GM18907 (cell line): ENCODE measurements at regions not wholly inside any gene's neighbourhood (a gene's known extent, or its start where the extent isn't known, plus 50 kb on each side); places are given as distances from the start of the nearest gene placed in this dataset.
"Not testable (repeated sequence)": the region's sequence is repeated elsewhere in the genome, so short reads cannot be mapped to it uniquely, and the experiment has no call there.

Source experiments
- ATAC-seq: cut with Tn5 transposase; IDR thresholded peaks from one replicate; pipeline ENCODE4 v1.9.1; 2021; ENCODE audit warnings: mild to moderate bottlenecking, moderate library complexity; ENCODE audit not compliant: unreplicated experiment

GRCh38 chr12:124707316-124707715 is 139.9 kb upstream of the NCOR2 start:
- ATAC-seq = no peak

- ATAC-seq = no peak
These were observed 139.0 kb upstream of the NCOR2 start for GRCh38 chr12:124706363-124706762.

- no peak for ATAC-seq
These were observed 138.2 kb upstream of the NCOR2 start for GRCh38 chr12:124705545-124706138.

- ATAC-seq = no peak
These were observed 137.2 kb upstream of the NCOR2 start for GRCh38 chr12:124704619-124705018.

GRCh38 chr12:124703856-124704255 is 136.4 kb upstream of the NCOR2 start:
- ATAC-seq = no peak

- ATAC-seq = no peak
These were observed 135.3 kb upstream of the NCOR2 start for GRCh38 chr12:124702736-124703135.

- ATAC-seq = no peak
These were observed 133.6 kb upstream of the NCOR2 start for GRCh38 chr12:124700810-124701592.

GRCh38 chr12:124699909-124700308 is 132.5 kb upstream of the NCOR2 start:
- no peak for ATAC-seq

GRCh38 chr12:124698998-124699305 is 131.5 kb upstream of the NCOR2 start:
- no peak for ATAC-seq

- ATAC-seq = no peak
These were observed 131.0 kb upstream of the NCOR2 start for GRCh38 chr12:124698211-124698997.

GRCh38 chr12:124697722-124698121 is 130.3 kb upstream of the NCOR2 start:
- ATAC-seq = not testable (repeated sequence)

- ATAC-seq = no peak
These were observed 129.5 kb upstream of the NCOR2 start for GRCh38 chr12:124696693-124697476.

GRCh38 chr12:124695861-124696260 is 128.4 kb upstream of the NCOR2 start:
- ATAC-seq = no peak

- ATAC-seq = peak; percentile 38
These were observed 127.6 kb upstream of the NCOR2 start for GRCh38 chr12:124694846-124695497.

GRCh38 chr12:124694250-124694649 is 126.8 kb upstream of the NCOR2 start:
- ATAC-seq = peak; percentile 74

- no peak for ATAC-seq
These were observed 125.8 kb upstream of the NCOR2 start for GRCh38 chr12:124693111-124693723.

- ATAC-seq = no peak
These were observed 125.0 kb upstream of the NCOR2 start for GRCh38 chr12:124692443-124692842.

- no peak for ATAC-seq
These were observed 124.0 kb upstream of the NCOR2 start for GRCh38 chr12:124691429-124691828.

- no peak for ATAC-seq
These were observed 122.2 kb upstream of the NCOR2 start for GRCh38 chr12:124689631-124690030.

GRCh38 chr12:124688356-124688992 is 121.1 kb upstream of the NCOR2 start:
- no peak for ATAC-seq
